ENCODE measurements at regions not wholly inside any gene's neighbourhood (a gene's known extent, or its start where the extent isn't known, plus 50 kb on each side); places are given as distances from the start of the nearest gene placed in this dataset.

DNA sequence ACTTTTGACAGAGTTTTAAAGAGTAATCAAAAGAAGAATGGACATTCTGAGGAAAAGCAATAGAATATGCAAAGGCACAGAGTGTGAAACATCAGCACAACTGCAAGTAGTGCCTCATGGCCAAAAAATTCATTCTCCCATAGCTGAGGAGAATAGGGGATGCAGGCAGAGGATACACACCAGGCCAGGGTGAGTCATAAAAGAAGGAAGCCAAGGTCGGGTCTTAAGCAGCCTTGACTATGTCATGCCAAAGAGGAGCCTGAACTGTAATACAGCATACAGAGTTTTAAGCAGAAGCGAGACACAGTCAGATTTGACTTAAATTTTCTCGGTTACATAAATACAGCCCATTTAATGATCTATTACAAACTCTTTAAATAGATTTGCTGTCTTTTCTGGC, 165.0 kb downstream of the LNPK start:
- no peak for TF ChIP-seq EZH2 (IDR thresholded peaks at IDR 0.05; ENCODE audit: borderline replicate concordance, low read length)
- TF ChIP-seq, protein P1, sequence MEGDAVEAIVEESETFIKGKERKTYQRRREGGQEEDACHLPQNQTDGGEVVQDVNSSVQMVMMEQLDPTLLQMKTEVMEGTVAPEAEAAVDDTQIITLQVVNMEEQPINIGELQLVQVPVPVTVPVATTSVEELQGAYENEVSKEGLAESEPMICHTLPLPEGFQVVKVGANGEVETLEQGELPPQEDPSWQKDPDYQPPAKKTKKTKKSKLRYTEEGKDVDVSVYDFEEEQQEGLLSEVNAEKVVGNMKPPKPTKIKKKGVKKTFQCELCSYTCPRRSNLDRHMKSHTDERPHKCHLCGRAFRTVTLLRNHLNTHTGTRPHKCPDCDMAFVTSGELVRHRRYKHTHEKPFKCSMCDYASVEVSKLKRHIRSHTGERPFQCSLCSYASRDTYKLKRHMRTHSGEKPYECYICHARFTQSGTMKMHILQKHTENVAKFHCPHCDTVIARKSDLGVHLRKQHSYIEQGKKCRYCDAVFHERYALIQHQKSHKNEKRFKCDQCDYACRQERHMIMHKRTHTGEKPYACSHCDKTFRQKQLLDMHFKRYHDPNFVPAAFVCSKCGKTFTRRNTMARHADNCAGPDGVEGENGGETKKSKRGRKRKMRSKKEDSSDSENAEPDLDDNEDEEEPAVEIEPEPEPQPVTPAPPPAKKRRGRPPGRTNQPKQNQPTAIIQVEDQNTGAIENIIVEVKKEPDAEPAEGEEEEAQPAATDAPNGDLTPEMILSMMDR (IDR thresholded peaks at IDR 0.05; ENCODE audit: low read length): no peak
